MCF 10A (cell line): ENCODE measurements at regions not wholly inside any gene's neighbourhood (a gene's known extent, or its start where the extent isn't known, plus 50 kb on each side); places are given as distances from the start of the nearest gene placed in this dataset.

ENCODE experiments used
- BruUV-seq: library from RNA; stranded (reverse); fragments of 400-500 nt; replicated peaks from 2 replicates; lab custom pipeline; 2021; lab: Mats Ljungman, UMichigan
- CTCF ChIA-PET: fragments of 300-600 bp; sonication (Branson Sonifier 250); formaldehyde crosslinking; extraction: SDS; loops from one replicate; lab custom pipeline; 2021; ENCODE audit warnings: antibody characterized with exemption, inconsistent platforms; lab: Yijun Ruan, JAX
- POLR2A ChIA-PET: fragments of 300-600, 350-650 bp; sonication (Branson Sonifier 250); formaldehyde crosslinking; extraction: SDS; loops from one replicate; lab custom pipeline; 2020; ENCODE audit warnings: antibody characterized with exemption, inconsistent platforms; lab: Yijun Ruan, JAX
- DNase-seq: peaks from one replicate; pipeline ENCODE4 v3.0.0-alpha.2; 2018; ENCODE audit not compliant: unreplicated experiment
- H3K27ac Mint-ChIP-seq: one replicate; pipeline ENCODE4 v1.8.0; 2022; ENCODE audit warnings: mild to moderate bottlenecking, low read depth, mixed read lengths; ENCODE audit not compliant: unreplicated experiment
- H3K27me3 Mint-ChIP-seq: one replicate; pipeline ENCODE4 v1.8.0; 2022; ENCODE audit warnings: mixed read lengths; ENCODE audit not compliant: insufficient read depth, unreplicated experiment
- H3K36me3 Mint-ChIP-seq: one replicate; pipeline ENCODE4 v1.8.0; 2022; ENCODE audit warnings: mild to moderate bottlenecking, moderate library complexity, mixed read lengths; ENCODE audit not compliant: insufficient read depth, unreplicated experiment
- H3K4me1 Mint-ChIP-seq: one replicate; pipeline ENCODE4 v1.8.0; 2022; ENCODE audit warnings: mixed read lengths; ENCODE audit not compliant: insufficient read depth, unreplicated experiment
- H3K4me3 Mint-ChIP-seq: one replicate; pipeline ENCODE4 v1.8.0; 2022; ENCODE audit warnings: mild to moderate bottlenecking, moderate library complexity, mixed read lengths; ENCODE audit not compliant: unreplicated experiment
- H3K9me3 Mint-ChIP-seq: one replicate; pipeline ENCODE4 v1.8.0; 2022; ENCODE audit warnings: mixed read lengths; ENCODE audit not compliant: unreplicated experiment
- intact Hi-C: fragments of 100-400 bp; cut with micrococcal nuclease; formaldehyde crosslinking; loops from 2 replicates; pipeline ENCODE4 v1.14.1; 2022
- TF ChIP-seq, protein P1 (sequence below): fragments of 200-600 bp; IDR thresholded peaks from one replicate; pipeline ENCODE4 v1.8.0; 2022; ENCODE audit warnings: antibody characterized with exemption, mild to moderate bottlenecking; ENCODE audit not compliant: unreplicated experiment

DNA sequence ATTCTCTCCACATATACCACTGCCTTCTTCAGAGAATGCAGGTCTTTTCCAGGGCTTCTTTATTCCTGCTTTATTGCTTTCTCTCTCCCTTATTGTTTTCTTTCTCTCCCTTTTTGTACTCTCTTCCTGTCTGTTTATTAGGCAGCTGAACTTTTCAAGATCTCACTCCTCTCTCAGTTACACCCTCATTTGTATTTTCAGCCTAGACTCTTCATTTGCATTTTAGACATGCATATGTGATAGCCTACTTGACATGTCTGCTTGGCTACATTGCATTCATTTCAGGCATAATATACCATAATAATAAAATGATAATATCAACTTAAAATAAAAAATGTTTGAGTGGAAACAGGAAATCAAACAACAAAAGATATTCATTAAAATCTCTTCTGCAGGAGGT is 377.9 kb upstream of the TNC start:
- H3K27ac Mint-ChIP-seq = no peak overlapping the region
- POLR2A ChIA-PET = no interaction called here

DNA sequence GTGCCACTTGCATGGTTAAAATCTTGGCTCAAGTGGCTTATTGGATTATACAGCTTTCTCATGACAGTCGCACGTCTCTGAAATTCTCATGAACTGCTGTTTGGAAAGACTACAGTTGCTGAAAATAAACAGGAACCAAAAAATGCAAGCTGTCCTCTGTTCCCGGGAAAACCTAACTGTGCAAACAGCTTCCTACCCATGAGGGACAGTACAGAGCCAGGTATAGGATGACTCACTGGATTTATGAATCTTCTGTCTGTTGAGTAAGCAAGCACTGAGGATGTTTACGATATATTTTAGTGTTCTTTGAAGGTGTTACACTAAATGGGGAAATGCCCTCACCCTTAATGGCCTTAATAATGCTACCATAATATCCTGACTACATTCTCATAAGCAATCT is 380.3 kb upstream of the TNC start:
- BruUV-seq = no TSS peak
- H3K9me3 Mint-ChIP-seq = no peaks in the 10 kb centered on the region
- no peaks in the 10 kb centered on the region for H3K36me3 Mint-ChIP-seq
- no peaks in the 10 kb centered on the region for H3K27me3 Mint-ChIP-seq
- peak; percentile 50 for DNase-seq
- peaks cover 7% of the 10 kb centered on the region for H3K4me1 Mint-ChIP-seq
- POLR2A ChIA-PET = interaction anchor here (0.7 to 1.2 kb wide), 3 partner anchors 18 to 576 kb away, joined by 3 to 5 read pairs (median 3); no protein-coding TSS in a partner anchor
- no peak overlapping the region for H3K4me3 Mint-ChIP-seq
- TF ChIP-seq, protein P1, sequence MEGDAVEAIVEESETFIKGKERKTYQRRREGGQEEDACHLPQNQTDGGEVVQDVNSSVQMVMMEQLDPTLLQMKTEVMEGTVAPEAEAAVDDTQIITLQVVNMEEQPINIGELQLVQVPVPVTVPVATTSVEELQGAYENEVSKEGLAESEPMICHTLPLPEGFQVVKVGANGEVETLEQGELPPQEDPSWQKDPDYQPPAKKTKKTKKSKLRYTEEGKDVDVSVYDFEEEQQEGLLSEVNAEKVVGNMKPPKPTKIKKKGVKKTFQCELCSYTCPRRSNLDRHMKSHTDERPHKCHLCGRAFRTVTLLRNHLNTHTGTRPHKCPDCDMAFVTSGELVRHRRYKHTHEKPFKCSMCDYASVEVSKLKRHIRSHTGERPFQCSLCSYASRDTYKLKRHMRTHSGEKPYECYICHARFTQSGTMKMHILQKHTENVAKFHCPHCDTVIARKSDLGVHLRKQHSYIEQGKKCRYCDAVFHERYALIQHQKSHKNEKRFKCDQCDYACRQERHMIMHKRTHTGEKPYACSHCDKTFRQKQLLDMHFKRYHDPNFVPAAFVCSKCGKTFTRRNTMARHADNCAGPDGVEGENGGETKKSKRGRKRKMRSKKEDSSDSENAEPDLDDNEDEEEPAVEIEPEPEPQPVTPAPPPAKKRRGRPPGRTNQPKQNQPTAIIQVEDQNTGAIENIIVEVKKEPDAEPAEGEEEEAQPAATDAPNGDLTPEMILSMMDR = no peak
- CTCF ChIA-PET = interaction anchor here (1.1 to 4.3 kb wide), 4 partner anchors 11 to 41 kb away, joined by 3 to 16 read pairs (median 4); no protein-coding TSS in a partner anchor
- no peak overlapping the region for H3K27ac Mint-ChIP-seq
- intact Hi-C loops = no loop called here

More for the DNA sequence above, 377.9 kb upstream of the TNC start:
- H3K27me3 Mint-ChIP-seq = no peaks in the 10 kb centered on the region
- no peak overlapping the region for H3K4me3 Mint-ChIP-seq
- peaks cover 7% of the 10 kb centered on the region for H3K4me1 Mint-ChIP-seq
- TF ChIP-seq, protein P1 = no peak
- no peak for DNase-seq
- no TSS peak for BruUV-seq
- intact Hi-C loops = no loop called here
- CTCF ChIA-PET = no interaction called here
- no peaks in the 10 kb centered on the region for H3K36me3 Mint-ChIP-seq
- no peaks in the 10 kb centered on the region for H3K9me3 Mint-ChIP-seq

DNA sequence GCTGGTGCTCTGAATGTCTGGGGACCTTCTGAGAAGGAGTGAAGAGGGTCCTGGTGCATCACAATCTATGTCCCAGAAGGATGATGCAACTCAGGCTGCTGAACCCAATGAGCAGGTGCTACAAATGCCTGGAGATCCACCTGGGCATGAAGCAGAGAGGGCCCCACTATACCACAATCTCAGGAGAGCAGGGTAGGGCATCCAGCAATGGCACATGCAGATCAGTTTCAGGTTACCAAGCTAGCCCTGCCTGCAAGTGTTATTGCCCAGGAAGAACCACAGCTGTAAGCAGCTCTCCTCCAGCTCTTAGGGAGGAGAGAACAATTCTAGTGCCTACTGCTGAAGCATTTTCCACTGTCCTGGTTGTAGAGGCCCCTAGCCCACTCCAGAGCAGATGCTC is 389.2 kb upstream of the TNC start:
- BruUV-seq = no TSS peak
- ChIA-PET POLR2A (no interaction called here), CTCF (no interaction called here)
- DNase-seq = no peak
- TF ChIP-seq, protein P1 = no peak
- Mint-ChIP-seq H3K27me3 (no peaks in the 10 kb centered on the region), H3K4me1 (peaks cover 5% of the 10 kb centered on the region), H3K27ac (no peak overlapping the region), H3K9me3 (no peaks in the 10 kb centered on the region), H3K36me3 (no peaks in the 10 kb centered on the region), H3K4me3 (no peak overlapping the region)
- intact Hi-C loops = no loop called here

DNA sequence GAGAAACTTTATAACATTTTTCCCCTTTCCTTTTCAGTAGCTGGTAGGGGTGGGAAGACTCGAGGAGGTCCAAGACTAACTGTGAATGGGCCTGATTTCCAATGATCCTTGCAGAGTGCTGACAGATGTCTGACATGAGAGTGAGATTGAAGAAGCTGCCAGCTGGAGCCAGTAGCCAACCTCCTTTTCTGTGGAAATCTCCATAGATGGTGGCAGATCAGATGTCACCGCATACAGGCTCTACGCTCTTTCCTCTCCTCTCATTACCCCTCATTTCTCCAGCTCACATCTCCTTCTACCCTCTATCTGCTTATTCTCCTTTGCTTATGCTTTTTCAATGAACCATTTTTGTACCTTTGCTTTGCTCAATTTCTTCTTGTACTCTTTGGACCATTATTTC is 395.2 kb upstream of the TNC start:
- H3K27me3 Mint-ChIP-seq = no peaks in the 10 kb centered on the region
- TF ChIP-seq, protein P1 = no peak
- H3K9me3 Mint-ChIP-seq = no peaks in the 10 kb centered on the region
- H3K36me3 Mint-ChIP-seq = no peaks in the 10 kb centered on the region
- no peak overlapping the region for H3K27ac Mint-ChIP-seq
- intact Hi-C loops = no loop called here
- POLR2A ChIA-PET = no interaction called here
- BruUV-seq = no TSS peak
- CTCF ChIA-PET = interaction anchor here (0.7 to 1.5 kb wide), 3 partner anchors 11 to 287 kb away, joined by 3 to 5 read pairs (median 5); no protein-coding TSS in a partner anchor
- no peaks in the 10 kb centered on the region for H3K4me1 Mint-ChIP-seq
- no peak overlapping the region for H3K4me3 Mint-ChIP-seq
- no peak for DNase-seq
